ENCODE measurements at regions not wholly inside any gene's neighbourhood (a gene's known extent, or its start where the extent isn't known, plus 50 kb on each side); places are given as distances from the start of the nearest gene placed in this dataset.
A peak's percentile ranks its signal among the peaks of the same experiment; 100 is the strongest.

DNA sequence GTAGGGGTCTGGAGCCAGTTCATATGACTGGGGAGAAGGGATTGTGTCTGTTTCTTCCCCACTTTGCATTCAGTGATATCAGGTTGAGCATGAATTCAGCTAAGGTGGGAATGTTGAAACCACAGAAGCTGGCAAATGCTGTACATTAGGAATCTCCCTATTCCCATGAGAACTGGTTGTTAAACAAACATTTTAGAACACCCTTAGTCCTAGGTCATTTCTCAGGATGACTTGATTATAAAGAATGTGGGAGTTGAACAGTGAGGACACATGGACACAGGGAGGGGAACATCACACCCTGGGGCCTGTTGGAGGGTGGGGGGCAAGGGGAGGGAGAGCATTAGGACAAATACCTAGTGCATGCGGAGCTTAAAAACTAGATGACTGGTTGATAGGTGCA is 62.6 kb upstream of the LIMCH1 start:
- in situ Hi-C loops (cut with HindIII; ENCODE audit: low sequenced_read_pairs): no loop called here
- no peak for DNase-seq (ENCODE audit: low spot score)

DNA sequence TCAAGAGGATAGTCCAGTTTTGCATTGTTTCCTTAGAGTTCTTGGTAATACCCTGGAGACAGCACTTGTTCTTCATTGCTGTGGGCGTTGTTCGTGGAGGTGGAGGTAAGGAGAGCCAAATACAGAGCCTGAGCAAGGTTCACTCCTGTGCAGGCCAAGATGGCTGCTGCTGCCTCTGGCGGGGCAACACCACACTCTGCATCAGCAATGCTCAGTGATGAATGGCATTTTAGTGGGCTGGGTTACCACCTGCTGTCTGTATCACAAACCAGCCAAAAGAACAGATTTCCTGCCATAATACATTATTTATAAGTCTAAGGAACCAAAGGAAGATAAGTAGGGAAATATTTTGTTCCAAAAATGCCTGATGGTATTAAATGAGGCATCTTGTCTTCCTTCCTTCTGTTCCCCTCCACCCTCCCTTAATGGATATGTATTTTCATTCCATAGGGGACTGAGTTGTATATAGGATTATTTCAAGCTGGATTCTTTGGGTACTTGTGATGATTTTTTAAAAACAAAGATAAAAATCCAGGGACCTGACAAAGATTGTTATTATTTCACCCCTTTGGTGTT is 61.6 kb upstream of the LIMCH1 start:
- in situ Hi-C loops (cut with HindIII; ENCODE audit: low sequenced_read_pairs): no loop called here
- DNase-seq (ENCODE audit: low spot score): peak; percentile 39

DNA sequence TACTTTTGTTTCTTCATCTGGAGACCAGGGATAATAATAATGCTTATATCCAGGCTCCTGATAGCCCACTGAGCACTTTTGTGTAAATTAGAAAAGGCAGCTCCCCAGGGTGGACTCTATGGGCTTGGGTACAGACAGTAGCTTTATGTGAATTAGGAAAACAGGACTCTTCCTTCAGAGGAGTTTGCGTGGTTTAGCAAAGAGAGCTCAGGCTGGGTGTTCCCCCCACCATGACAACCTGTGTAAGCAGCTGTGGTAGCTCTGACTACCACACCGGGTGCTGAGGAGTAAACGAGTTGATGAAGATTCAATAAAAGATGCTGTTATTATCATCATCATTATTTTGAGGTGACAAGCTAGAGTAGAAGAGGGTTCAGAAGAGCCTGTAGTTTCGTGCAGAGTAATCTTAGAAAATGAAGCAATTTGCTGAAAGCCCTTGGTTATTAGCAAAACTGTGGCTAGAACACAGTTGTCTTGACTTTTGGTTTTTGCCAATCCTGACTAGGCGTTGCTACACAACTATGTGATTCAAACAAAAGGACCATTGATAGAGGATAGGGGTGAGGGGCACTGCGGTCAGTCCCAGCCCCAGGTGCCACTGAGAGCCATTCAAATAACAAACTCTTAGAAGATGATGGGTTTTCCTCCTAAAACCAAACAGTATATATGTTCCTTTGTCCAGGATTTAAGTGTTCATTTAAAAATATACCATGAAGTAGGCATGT is 60.6 kb upstream of the LIMCH1 start:
- in situ Hi-C loops (cut with HindIII; ENCODE audit: low sequenced_read_pairs): no loop called here
- no peak for DNase-seq (ENCODE audit: low spot score)

DNA sequence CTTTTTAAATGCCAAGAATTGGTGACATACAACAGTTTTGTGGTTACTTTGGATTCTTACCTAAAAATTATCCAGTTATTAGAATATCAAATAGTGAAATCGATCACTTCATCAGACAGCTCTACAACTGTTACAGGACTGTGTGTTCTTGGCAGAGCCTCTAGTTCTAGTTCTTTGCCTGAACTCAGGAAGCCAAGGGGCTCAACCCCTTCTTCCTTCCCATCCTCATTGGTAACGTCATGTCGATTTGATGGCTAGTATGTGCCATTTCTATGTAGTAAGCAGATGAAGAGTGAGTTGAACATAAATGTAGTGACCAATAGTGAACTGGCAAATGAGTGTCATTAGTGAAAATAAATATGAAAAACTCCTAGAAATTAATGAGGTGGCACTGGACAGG is 59.4 kb upstream of the LIMCH1 start:
- in situ Hi-C loops (cut with HindIII; ENCODE audit: low sequenced_read_pairs): no loop called here
- DNase-seq (ENCODE audit: low spot score): no peak

DNA sequence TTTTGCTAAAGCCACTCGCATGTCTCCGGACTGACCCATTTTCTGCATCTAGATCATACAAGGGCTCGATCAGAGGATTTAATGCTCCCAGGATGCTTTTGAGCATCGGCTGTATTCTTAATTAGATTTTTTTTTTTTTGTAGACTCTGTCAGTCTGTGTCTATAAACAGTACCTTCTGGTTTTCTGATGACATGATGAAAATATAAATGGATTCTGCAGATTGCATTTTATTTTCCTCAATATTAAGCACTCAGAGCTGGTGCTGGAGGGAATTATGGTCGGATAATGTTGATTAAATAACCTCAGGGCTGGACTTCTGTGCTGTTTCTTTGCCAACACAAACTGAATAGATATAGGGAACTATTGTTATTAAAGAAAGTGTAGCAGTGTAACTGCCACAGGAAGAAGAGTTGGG is 57.1 kb upstream of the LIMCH1 start:
- in situ Hi-C loops (cut with HindIII; ENCODE audit: low sequenced_read_pairs): no loop called here
- DNase-seq (ENCODE audit: low spot score): peak; percentile 43

DNA sequence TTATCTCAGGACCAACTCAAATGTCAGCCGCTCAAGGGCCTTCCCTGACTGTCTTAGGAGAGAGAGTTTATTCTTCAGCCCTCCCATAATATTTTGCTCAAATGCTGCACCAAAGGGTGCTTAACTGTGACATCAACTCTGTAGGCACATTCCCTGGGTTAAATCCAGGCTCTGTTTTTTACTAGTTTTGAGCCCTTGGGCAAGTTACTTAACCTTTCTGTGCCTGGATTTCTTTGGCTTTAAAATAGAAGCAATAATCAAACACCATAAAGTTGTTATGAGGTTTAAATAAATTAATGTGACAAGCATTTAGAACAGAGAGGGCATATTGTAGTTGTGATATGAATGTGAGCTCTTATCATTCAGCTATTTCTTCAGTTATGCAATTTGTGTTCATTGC is 54.2 kb upstream of the LIMCH1 start:
- no peak for DNase-seq (ENCODE audit: low spot score)
- in situ Hi-C loops (cut with HindIII; ENCODE audit: low sequenced_read_pairs): no loop called here

DNA sequence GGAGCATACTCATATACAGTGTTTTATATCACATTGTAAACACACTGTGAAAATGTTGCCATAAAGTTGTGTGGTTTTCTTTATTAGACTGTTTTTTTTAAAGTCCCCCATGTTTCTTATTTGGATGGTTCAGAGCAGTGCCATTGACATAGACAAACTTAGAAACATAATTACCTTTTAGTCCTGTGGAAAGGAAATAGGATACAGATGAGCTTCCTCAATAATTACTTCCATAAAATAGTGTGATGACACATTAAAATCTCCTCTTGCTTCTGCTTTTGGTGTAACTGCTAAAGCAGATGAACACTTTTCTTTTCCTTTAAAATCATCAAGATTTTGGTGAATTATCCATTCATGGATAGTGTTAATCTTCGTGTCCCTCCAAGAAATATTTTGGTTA is 52.9 kb upstream of the LIMCH1 start:
- DNase-seq (ENCODE audit: low spot score): no peak
- in situ Hi-C loops (cut with HindIII; ENCODE audit: low sequenced_read_pairs): no loop called here

DNA sequence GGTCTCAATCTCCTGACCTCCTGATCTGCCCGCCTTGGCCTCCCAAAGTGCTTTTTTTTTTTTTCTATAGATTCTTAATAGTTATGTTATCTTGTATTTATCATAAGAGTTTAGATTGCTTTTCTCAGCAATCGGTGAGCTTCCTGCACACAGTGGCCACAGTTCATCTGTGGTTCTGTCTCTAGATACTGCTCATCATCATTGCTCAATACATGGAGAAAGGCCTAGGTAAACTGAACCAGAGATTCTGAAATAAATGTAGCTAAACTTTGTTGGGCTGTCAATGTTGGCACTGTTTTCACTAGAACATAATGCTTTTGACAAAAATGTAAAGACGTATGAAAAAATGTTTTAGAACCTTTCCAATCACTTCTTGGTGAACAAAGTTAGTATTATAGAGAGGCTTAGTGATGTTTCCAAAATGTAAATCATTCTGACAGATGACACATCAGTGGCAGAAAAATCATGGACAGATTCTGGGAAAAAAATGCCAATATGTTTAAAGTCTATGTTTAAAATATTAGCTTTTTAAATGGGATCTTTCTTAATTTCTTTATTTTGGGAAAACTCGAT is 50.0 kb upstream of the LIMCH1 start:
- in situ Hi-C loops (cut with HindIII; ENCODE audit: low sequenced_read_pairs): no loop called here

More for the DNA sequence above, 50.0 kb upstream of the LIMCH1 start:
- no peak for DNase-seq (ENCODE audit: low spot score)

All from G401 (cell line).